GM19372 (cell line): ENCODE measurements at regions not wholly inside any gene's neighbourhood (a gene's known extent, or its start where the extent isn't known, plus 50 kb on each side); places are given as distances from the start of the nearest gene placed in this dataset.
"Not testable (repeated sequence)": the region's sequence is repeated elsewhere in the genome, so short reads cannot be mapped to it uniquely, and the experiment has no call there.

Source experiments
- ATAC-seq: cut with Tn5 transposase; IDR thresholded peaks from one replicate; pipeline ENCODE4 v1.9.1; 2021; ENCODE audit warnings: mild to moderate bottlenecking, low read depth, moderate library complexity; ENCODE audit not compliant: unreplicated experiment

DNA sequence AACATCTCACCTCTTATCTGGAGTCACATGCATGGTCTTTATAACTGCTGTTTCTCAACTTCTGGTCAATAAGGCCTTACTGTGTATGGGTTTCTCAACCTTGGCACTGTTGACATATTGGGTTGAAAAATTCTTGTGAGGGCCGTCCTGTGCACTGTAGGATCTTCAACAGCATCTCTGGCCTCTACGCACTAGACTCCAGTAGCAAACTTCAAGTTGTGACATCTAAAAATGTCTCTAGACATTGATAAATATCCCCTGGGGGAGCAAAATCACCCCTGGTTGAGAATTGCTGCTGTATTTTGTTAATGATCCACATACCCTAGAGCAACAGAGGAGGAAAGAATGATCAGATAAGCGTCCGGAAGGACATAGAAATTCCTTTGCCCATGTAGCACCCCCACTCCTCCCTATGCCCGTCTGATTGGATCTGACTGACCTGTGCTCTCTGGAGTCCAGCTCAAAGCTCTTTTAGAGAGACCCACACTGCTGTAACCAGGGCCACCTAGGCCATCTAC, 423.5 kb upstream of the ZMIZ1 start:
- no peak for ATAC-seq

DNA sequence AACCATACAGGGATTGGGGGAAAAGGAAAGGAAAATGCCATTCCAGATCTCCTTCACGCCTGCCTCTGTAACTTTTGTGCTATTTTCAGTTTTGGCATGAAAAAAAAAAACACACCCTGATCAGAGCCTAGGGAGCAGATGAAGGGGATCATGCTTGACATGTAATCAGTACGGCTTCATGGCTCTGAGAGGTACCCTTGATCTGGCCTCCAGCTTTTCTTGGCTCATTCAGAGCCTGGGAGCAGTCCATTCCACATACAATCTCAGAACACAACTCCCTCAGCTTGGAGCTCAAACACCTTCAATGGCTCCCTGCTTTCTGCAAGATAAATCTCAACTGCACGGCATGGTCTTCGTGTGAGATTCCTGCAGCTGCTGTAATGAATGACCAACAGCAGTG, 422.8 kb upstream of the ZMIZ1 start:
- no peak for ATAC-seq

DNA sequence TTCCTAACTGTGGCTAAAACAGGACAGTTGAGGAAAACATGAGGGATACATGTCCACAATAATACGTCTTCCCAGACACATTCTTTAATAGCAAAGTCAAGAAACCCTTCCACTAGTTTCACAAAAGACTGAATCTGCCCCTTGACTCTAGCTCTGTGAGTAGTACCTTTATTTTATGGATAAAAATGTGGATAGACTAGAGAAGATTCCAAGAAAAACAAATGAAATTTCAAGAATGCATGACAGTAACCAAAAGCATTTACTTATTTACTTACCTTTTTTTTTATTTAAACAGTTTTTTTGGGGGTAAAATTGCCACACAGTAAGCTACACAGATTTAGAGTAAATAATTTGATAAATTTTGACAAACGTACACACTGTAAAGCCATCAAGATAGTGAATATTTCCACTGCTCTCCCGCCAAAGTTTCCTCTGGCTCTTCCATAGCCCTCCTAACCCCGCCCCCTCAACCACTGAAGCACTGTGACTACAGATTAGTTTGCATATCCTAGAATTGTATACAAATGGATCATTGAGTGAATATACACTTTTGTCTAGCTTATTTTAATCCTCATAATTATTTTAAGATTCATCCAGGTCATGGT, 420.4 kb upstream of the ZMIZ1 start:
- ATAC-seq, result no peak

DNA sequence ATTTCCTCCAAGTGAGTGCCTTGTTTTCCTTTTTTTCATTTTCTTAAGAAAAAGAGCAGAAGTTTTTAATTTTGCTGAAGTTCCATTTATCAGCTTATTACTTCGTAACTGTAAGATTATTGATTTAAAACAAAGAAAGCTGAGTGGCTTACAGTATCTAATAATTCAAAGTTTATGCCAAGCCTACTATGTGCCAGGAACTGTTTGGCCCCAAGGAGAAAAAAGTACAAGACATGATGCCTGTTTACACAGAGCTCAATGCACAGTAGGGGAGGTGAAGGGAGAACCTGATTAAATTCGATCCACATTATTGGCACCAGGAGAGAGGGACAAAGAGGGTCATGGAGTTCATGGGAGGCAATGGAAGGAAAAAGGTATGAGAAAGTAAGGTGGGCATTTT, 419.3 kb upstream of the ZMIZ1 start:
- no peak for ATAC-seq

DNA sequence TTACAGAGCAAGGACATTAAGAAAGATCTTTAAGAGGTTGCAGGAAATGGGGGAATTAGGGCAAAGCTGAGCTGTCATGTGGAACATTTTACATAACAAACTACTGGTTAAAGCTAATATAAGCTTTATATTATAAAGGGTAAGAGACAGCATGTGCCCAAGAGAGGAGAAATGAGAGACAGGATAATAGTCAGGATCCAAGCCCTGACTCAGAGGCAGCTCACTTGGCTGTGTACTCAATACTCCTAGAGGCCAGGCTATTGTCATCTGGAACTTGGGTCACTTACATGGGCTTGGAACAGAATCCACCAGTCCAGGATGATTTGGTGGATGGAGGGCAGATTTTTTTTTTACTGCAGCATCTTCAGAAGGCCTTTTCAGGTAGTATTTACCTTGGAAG, 418.6 kb upstream of the ZMIZ1 start:
- no peak for ATAC-seq

DNA sequence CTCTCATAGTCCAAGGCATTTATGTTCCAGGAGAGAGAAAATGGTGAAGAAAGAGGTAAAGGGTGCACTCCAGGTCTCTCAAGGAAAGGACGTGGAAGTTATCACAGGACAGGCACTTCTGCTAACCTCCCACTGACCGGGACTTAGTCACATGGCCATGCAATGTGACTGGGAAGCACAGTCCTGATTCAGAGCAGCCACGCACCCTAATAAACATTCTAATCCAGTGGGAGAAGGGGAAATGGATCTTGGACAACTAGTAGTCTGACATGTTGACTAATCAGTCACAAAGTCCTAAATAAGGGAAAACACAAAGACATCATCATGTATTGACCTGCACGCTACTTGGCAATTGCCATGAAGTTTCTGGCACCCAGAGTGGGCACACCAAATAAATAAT, 417.5 kb upstream of the ZMIZ1 start:
- ATAC-seq, result no peak

DNA sequence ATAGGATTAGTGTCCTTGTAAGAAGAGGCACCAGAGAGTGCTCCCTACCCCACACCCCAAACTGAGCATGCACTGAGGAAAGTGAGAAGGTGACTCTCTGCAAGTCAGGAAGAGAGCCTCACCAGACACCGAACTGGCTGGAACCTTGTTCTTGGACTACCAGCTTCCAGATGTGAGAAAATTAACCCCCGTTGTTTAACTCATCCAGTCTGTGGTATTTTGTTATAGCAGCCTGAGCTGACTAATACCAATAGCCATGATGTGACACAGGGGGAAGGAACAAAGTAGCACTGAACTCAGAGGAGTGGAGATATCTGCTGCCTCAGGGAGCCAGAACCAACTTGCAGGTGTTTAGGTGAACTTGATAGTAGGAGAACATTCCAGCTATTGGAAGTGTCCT, 415.2 kb upstream of the ZMIZ1 start:
- no peak for ATAC-seq

DNA sequence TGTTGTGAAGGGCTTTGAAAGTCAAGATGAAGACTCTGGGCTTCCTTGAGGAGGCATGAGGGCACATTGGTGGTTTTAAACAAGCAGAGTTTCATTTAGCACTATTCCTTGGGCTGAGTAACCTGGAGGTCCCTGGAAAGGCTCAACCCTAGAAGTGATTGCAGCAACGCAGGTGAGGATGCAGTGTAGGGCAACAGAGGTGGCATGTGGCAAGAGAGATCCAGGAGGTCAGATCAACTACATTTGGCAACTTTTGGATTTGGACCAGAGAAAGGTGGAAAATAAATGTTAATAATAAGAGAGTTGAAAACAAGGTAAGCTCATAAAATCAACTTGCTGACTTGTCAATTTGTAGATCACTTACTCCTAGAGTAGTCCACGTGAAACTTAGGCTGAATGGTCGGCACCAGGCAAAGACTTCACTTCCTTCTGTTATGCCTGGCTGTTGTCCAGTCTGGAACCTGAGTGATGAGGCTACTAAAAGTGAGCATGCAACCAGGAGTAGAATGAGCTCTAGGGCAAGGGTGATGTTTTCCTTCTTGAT, 414.6 kb upstream of the ZMIZ1 start:
- no peak for ATAC-seq

DNA sequence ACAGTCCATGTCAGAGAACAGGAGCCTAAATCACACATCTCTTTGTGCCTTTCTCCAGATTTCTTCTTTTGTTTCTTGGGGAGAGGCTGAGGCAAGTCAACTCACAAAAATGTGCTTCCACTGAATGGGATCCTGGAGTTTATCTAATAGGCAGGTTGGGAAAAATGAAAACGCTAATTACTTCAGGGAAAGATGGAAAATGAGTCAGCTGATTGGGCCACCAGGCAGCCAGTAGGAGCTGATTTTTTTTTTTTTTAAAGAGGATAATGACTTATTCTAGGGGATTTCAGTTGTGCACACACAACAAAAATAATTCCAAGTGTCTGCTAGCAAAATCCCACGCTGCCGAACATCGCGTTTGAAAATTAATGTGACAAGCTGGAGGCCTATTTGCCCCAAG, 412.8 kb upstream of the ZMIZ1 start:
- ATAC-seq, result no peak

DNA sequence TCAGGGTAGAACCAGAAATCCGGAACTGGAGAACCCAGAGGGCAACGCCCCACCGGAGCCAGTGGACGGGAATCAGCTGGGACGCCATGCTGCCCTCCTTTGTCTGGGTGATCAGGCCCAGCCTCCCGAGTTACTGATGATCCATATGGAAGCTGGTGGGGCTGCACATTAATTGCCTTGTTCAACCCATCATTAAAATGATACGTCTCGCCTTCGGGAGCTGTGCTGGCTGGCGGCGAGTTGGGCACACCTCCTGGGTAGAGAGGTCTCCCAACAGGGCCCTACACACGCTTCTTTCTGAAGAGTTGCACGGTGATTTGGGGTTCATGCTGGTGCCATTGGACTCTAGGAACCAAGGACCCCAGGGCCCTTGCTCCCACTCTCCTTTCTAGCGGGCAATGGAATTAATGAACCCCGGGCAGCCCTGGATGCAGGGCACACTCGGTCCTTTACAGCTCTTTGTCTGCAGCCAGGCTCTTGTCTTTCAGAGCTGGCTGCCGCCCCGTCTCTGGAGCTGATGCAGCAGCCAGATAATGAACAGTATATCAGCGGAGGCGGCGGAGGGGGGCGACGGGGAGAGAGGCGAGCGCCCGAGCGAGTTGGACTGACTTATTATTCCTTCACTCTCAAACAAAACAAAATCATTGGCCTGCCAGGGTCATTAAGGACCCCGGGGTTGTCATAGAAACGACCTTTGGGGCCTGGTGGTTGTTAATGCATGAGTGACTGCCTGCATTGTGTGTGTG, 412.2 kb upstream of the ZMIZ1 start:
- no peak for ATAC-seq

DNA sequence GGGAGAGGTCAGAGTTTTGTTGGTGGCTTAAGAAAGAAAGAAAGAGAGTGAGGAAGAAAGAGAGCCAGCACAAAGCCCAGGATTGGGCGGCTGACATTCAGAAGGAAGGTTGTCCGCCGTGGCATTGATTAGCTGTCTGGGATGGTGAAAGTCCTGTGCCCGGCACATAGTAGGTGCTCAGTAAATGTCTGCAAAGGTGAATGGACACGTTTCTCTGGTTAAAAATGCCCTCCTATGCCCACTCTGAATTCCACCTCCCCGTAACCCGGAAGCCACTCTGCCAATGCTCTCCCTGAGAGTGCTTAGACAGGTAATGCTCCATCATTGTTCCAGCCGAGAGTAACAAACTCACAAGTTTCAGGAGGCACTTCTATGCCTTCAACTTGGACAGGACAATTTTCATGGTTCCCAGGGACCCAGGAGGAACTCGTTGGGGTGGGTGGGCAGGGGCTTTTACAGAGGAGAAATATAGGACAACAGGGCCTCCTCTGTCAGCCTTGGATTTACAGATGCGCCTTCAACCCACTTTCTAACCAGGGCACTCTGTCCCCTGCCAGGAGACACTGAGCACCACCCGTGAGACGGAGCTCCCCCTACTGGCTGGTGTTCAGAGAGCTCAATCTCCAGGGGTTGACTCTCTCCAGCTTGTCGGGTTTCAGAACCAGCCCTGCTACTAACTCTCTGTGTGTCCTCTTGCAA, 411.5 kb upstream of the ZMIZ1 start:
- ATAC-seq, result no peak

DNA sequence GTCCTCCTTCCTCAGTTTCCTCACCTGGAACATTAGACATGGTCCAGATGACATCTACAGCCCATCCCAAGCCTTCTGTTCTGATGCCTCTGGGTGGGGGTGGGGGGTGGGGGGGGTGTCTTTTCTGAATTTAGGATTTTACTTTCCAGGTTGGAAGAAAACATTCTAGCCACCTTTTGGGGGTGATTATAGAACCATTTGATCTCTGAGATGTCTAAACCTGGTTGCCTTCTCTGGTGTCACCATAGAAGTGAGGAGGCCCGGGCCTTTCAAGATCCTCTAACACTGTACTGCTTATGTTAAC, 411.0 kb upstream of the ZMIZ1 start:
- no peak for ATAC-seq

DNA sequence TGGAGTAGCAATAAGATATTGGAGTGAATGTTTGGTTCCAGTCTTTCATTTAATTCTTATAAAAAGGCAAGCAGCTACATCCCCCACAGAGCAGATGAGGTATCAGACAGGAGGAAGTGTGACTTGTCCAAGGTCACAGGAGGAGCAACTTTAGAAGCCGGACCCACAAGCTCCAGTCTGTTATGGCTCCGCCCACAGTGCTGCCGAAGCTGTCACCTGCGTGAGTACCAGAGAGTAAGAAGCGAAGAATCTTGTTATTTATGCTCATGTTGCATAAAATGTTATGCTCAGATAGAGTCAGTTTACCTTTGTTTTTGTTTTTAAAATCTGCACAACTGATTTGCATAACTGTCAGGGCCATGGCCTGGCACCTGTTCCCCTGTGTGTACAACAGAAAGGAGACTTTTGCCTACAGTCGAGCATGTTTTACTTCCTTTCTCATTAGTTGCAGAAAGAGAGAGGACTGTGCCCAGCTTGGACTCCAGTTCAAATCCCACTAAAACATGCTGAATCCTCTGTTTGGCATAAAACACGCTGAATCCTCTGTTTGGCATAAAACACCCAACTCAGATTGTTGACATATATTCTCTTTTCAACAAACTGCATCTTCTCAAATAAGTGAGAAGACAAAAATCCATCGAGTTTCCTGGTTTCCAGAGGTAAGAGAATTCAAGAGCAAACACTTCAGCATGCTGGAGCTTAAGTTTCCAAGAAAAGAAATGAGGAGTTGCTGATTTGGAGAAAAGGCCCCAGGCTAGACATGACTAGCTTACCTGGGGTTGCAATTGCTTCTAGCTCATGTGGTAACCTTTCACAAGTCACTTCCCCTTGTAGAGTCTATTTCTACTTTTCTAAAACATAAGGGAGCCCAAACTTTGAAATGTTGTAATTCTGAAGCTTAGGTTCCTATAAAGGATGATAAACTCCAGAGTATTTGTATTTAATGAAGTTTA, 409.8 kb upstream of the ZMIZ1 start:
- ATAC-seq, result peak; percentile 71

DNA sequence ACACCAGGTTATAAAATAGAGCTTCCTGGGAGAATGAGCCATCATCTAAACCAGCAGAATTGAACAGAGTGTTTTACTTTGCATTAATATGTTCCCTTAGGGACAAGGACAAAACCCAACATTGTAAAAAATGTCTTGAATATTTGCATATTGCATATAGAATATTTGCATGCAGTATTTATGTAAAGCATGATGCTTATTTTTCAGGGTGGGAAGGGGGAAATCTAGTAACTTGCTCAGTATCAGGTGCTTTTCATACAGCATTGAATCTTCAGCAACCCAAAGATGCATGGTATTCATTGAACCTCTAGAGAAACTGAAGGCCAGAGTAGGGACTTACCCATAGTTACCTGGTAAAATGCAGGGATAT, 409.2 kb upstream of the ZMIZ1 start:
- no peak for ATAC-seq

DNA sequence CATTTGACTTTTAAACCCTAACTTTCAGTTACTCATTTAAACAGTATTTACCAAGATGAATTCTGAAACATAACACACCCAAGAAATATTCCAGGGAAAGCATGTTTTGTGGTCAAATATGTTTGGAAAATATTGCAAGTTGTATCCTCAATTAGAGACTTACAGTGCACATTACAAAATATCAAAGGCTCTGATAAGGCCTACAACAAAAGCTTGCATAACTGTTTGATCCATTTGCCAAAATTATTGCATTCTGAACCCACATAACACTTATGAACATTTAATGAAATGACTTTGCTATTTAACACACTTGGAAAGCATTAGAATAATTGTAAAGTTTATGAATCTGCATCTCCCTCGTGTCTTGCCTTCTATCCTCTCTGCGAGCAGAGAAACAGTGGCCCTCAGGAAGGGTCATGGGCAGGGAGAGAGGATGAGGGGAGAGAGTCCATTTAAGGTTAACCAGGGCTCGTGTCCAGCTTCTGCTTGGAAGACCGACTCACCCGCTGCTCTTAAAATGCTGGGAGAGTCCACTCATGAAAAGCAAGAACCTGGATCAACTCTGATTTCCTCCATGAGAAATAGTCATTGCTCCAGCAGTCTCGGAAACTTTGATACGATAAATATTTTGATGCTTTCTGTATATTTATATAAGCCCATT, 408.2 kb upstream of the ZMIZ1 start:
- ATAC-seq, result no peak

DNA sequence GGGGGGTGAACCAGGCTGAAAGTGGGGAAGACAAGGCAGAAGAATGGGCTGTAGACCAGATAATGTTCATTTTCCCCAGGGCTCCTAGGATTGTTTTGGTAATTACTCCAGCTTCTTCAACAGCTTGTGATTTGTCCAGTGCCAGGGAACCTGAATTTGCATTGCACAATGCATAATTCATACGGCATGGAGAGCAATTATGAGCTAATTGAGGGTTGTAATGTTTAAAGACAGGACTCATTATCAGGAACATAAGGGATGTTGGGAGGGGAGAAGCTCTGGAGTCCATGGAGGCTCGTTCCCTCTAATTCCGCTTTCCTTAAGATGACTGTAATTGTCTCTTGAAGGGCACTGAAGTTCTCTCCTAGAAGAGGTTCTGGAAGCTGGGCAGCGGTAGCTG, 405.0 kb upstream of the ZMIZ1 start:
- no peak for ATAC-seq

DNA sequence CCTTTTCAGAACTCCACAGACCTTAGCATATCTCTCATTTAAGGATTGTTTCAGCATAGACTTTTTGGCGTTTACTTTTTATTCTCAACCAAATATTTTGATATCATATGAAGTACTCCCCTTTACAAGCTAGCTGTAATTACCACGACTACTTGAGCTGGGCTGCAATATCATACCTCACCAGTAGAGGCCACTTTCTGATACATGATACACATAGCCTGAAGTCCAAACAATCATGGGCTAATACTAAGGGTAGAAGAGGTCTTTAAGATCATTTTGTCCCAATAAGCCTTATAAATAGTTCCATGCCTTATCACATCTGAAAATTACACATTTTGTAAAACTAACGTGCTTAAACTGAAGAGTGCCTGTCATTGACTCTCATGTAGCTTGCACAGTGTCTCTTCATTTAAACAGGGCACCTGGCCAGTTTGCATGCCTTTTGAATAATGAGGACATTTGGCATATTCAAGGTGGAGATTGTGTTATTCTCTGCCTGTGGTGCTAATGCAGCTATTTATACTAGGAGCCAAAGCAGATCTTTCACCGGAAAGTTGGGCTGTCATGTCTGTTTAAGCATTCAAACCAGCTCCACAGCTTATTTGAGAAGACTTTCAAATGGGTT, 403.7 kb upstream of the ZMIZ1 start:
- ATAC-seq, result no peak

DNA sequence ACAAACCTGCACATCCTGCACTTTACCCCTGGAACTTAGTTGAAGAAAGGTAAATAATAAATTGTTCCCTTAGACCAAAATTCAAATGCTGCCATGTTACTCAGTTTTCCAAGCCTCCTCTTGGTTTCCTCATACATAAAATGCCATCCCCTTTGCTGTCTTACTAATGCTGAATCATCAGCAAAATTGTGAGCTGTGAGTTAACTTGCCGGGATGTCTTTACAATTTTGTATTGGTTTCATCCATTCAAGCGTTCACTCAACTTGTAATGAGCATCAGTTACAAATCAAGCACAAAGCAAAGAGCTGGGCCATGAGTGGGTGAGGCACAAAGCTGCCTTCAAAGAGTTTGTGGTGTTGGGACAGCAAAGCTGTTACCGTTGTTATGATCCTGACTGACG, 395.8 kb upstream of the ZMIZ1 start:
- ATAC-seq, result no peak

DNA sequence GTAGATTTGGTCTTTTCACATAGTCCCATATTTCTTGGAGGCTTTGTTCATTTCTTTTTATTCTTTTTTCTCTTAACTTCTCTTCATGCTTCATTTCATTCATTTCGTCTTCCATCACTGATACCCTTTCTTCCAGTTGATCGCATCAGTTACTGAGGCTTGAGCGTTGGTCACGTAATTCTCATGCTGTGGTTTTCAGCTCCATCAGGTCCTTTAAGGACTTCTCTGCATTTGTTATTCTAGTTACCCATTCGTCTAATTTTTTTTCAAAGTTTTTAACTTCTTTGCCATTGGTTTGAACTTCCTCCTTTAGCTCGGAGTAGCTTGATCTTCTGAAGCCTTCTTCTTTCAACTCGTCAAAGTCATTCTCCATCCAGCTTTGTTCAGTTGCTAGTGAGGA, 387.6 kb upstream of the ZMIZ1 start:
- not testable (repeated sequence) for ATAC-seq

DNA sequence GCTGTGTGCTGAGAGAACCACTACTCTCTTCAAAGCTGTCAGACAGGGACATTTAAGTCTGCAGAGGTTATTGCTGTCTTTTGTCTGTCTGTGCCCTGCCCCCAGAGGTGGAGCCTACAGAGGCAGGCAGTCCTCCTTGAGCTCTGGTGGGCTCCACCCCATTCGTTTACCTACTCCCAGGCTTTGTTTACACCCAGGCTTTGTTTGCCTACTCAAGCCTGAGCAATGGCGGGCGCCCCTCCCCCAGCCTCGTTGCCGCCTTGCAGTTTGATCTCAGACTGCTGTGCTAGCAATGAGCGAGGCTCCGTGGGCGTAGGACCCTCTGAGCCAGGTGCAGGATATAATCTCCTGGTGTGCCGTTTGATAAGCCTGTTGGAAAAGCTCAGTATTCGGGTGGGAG, 386.8 kb upstream of the ZMIZ1 start:
- not testable (repeated sequence) for ATAC-seq
